T-helper 9 cell (primary cell): ENCODE measurements at regions not wholly inside any gene's neighbourhood (a gene's known extent, or its start where the extent isn't known, plus 50 kb on each side); places are given as distances from the start of the nearest gene placed in this dataset.

Source experiments
- DNase-seq: peaks from one replicate; pipeline ENCODE4 v3.0.0-alpha.2; 2020

DNA sequence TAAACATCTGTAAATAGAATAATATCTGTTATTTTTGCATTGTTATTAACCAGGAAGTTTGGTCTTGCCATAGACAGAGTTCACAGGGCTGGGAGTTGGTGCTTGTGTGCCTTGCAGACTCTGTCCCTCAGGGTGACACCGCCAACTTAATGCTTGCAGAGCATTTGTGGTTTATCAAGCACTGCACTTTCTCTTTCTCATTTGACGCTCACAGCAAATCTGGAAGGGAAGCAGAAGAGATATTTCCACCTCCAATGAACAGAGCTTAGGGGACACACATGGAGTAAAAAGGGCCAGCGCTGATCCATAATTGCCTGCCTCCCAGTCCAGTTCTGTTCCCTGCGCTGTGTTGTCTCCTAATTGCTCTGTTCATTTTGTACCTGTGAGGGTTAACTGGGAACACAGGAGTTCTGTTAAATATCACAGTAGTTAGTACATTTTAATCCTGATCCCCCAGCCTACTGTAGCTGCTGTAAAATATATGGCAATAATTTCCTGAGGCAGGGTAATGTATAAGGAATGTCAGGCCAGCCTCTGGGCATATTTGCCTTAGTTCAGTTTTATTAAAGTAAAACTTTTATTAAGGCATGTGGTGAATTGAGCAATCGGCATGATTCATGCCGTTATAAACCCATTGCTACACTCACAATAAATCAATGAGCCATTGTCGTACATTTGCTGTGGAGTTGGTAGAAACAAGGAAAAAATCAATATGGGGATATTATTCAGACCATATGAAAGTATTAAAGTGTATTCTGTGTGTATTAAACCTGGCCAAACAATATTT, 182.5 kb upstream of the OSR1 start:
- no peak for DNase-seq

DNA sequence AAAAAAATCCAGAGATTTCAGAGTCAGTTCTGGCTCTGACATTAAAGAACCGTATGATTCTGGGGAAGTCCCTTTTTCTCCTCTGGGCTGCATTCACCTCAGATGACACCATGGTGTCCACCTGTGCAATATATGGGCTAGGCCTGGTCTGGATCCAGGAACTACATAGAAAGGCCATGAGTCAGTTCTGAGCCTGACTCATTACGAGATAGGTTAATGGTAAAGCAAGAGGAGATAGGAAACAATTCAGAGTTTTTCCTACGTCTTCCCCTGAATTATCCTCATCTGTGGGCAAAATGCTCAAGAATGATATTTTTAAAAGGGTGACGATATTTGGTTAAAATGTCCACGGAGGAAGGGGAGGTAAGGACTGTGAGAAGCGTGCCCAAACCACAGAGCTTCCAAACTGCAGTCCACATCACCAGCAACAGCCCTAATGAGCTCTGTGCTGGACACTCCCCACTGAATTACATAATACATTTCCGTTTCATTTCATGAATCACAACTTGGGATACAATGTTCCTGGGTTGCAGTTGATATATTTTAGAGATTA, 180.1 kb upstream of the OSR1 start:
- DNase-seq: no peak

DNA sequence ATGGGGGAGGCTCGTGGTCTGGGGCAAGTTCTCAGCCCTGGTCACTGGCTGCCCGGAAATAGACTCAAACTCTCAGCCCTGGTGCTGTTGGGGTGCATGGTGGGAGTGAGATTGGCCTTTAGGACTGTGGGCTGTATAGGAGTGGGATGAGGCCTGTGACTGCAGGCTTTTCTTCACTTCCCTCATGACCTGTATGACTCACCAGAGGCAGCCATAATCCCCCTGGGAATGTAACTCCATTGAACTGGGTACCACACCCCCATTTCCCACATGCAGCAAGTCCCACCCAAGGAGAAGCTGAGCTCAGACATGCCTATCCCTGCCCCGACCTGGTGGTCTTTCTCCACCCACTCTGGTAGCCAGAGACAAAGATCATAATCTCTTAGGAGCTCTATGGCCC, 177.7 kb upstream of the OSR1 start:
- no peak for DNase-seq

DNA sequence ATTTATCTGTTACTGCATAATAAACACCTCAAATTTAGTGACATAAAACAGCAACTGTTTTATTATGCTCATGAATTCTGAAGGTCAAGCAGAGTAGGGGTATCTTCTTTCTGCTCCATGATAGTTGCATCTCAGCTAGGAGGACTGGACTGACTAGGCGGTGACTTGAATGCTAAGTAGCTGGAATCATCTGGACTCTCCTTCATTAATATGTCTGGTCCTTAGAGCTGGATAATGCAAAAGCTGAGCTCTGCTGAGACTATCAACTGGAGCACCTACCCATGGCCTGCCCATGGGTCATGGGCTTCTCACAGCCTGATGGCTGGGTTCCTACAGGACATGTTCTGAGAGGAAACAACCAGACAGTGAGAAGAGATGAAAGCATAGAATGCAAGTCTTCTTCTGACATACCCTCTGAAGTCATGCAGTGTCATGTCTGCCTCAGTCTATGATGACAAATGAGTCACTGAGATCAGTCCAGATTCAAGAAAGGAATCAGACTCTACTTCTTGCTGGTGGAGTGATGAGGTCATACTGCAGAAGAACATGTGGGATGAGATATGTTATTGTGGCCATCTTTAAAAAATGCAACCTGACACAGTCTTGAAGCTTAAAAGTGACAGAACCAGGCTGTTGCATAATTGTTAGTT, 174.2 kb upstream of the OSR1 start:
- no peak for DNase-seq

DNA sequence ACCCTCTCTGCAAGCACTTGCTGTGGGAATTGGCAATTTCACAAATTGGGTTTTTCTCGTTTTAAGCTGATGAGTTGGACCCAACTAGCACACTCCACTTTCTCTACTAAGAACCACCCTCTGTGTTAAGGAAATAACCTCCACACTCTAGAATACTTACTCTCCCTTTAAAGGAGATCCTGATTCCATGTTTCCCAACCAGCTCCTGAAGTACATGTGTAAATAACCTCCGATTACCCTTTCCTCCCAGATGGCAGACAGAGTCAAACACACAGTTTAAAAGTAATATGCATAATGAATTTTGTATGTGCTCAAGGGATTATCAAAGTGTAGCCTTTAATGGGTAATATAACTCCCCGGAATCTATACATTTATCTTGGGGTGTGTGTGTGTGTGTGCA, 171.3 kb upstream of the OSR1 start:
- DNase-seq: no peak

DNA sequence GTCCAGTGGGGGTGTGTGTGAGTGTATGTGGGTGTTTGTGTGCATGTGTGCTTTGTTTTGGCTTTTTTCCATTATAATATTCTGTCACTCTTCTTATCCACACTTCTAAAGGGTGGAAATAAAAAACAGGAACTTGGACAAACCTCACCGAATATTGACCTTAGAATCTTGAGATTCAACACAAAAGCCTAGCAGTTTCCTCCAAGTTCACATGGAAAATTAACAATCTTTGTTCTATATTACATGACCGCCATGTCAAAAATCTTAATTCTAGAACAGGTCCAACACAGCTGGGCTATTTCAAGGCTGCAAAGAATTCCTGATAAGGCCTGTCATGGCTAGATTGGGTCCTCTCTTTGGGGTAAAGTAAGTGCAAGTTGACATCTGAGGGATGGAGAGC, 169.3 kb upstream of the OSR1 start:
- DNase-seq: no peak

DNA sequence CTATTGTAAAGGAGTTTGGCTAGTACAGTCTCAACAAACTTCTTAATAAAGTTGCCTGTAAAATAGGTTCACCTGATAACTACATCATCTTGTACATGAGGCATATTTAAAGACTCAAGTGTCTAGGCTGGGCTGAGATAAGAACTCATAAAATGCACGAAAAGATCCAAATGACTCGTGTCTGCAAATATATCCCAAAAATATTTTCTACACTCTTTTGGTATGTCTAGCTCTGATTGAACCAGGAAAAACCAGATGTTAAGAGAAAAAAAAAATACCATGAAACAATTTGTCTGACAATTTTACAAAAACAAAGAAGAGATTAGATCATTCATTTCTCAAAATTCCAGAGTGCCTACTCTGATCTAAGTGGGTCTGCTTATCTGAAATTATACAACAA, 166.9 kb upstream of the OSR1 start:
- DNase-seq: no peak

DNA sequence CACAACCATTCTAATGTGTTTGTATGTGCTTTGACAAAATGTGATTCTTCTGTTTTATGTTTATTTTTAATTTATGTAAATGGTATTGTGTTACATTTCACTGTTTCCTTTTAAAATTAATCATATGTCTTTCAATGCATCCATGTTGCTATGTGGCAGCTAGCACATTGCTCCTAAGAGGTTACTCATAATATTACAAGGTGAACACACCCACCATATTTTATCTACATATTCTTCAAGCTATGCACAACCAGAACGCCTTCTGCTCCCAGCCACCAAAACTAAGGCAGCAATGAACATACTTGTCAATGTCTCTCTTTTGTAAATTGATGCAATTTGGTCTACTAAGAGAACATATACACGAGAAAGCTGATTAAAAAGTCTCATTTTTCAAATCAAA, 160.6 kb upstream of the OSR1 start:
- DNase-seq: no peak

DNA sequence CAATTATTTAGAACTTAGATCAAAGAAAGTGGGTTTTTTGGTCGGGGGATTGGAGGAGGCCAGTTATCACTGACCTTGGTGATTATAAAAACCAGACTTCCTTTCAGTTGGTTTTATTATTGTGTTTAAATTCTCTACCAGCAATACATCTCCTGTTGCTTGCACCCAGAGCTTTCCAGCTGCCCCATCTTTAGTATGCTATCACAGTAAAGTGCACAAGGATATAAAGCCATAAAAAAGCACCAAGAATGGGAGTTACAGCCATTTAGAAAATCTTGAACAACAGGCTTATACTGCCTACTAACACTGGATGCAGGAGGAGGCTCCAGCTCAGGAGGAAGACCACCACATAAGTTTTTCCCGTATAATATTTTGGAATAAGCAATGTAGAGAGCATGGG, 148.7 kb upstream of the OSR1 start:
- DNase-seq: no peak

DNA sequence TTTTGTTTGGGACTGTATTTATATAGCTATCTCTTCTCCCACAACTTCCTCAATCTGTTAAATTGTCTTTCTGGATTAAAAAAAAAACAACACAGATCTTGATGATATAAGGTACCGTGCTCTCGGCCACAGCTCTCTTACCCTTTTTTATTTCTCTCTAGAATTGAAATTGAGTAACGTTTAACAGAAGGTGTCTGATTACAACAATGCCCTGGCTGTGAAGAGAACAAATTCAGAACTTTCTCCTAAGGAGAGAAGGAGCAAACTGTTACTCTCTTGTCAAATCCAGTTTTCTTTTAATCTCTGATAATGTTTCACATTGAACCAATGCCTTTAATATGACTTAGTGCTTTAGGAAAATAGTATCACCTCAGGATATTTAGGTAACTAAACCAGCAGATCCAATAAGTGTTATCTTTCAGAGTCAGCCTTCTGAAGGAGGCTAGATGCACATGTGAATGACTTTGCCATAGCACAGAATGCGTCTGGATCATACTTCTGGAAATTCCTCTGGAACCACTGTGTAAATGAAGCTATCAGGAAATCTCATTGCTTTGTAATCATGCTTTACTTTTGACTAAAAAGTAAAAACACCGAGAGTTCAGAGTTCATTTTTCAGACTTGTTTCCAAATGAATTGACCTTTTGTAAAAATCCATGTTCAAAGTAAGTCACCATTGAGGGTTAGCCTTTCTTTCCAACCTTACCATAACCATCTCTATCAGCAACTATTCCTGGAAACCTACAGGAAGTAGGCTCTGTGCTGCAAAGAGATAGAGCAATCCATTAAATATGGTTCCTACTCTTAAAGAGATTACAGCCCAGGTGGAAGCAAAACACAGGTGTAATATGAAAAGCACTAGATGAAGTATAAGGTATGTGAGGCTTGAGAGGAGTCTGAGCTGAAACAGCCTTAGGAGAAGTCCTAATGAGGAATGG, 147.0 kb upstream of the OSR1 start:
- DNase-seq: no peak

DNA sequence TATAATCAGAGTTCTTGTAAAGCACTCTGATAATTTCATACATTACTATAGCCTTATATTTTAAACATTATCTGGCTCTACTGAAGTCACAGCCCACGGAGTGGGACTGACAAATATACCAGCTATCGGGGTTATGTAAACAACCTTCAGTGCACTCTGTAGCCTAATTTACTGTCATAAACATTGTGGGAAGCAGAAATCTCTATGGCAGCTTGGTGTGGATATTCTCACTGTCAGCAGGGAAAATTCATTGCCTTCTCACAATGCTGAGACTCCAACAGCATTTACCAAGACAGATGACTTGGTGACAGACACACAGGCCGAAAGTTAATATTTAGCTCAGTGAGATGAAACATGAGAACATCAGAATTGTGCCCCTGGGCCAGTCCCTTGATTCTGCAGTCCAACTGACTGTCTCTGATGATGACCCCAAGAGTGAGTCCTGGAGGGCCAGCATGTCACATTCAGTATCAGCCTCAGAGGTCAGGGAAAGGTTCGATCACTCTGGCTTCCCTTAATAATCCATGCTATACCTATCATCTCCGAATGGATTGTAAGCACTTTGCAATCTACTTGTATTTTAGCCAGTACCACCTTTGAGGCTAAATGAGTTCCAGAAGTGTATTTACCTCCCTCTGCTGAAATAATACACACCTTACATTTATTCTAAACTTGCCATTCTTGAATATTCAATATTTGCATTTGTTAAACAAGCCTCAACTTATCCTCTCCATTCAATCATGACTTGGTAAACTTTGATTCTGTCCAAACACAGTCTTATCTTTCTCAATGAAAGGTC, 146.2 kb upstream of the OSR1 start:
- DNase-seq: no peak

DNA sequence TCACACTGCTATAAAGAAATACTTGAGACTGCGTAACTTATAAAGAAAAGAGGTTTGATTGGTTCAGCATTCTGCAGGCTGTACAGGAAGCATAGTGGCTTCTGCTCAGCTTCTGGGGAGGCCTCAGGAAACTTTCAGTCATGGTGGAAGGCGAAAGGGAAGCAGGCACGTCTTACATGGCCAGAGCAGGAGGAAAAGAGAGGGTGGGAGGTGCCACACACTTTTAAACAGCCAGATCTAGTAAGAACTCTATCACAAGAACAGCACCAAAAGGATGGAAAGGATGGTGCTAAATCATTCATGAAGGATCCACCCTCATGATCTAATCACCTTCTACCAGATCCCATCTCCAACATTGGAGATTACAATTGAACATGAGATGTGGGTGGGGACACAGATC, 145.5 kb upstream of the OSR1 start:
- DNase-seq: no peak

DNA sequence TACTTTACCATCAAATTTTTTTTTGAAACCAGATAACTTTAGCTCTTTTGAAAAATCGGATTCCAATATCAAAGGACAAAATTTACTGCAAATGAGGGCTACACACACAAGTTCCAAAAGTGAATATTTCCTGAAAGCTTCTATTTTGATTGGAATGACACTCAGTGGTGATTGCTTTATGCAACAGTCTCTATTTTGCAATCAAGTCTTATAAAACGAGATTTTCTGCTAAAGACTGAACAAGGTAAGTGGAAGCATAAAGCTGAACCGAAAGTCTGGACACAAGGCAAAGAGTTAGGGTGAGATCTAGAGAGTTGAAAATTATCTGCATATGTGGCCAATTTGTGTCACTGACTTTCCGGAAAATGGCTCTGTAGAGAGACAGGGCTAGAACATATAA, 145.0 kb upstream of the OSR1 start:
- no peak for DNase-seq

DNA sequence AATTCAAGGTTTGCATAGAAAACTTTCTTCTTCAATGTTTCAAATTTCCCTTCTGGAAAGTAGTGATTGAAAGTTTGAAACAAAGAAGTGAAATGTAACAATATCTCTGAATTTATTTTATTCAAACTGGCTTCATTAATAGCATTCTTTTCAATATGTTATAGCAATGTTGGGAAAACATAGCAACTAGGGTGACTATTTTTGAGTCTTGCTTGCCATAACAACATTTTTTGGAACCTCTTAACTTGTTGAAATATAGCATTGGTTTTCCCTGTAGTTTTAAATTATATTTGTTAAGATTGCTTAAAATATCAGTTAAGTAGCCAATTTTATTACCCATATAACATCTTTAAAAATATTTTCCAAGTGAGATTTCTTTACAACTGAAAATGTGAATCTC, 141.7 kb upstream of the OSR1 start:
- no peak for DNase-seq

DNA sequence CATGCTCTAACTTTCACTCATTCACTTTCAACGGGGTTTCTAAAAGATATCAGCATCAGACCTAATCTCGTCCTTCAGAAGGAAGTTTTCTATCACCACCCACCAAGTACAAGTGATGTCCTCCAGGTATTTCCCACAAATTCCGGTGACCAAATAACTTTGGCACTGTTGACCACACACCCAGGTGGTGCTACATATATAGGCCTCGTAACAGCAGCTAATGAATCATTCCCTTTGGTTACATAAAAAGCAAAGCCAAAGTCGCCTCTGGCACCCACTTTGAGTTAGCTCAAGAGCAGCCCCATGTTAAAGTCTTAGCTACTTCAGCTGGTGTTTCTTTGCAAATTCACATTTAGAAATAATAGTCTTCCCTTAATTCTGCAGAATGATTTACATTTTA, 138.2 kb upstream of the OSR1 start:
- no peak for DNase-seq

DNA sequence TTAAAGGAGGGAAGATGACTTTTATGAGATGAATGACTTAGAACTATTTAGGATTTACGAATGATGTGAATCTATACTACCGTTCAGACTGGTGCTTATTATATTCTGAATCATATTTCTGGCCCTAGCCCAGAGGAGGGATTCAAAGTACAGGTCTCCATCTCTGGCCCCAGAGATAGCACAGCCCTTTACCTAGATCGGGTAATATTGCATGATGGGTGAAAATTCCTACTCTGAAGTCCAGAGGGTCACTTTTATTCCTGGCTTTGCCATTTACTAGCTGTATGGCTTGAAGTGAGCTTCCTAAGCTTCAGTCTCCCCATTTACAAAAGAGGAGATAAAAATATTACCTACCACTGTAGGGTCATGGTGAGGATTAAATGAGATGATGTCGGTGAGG, 135.8 kb upstream of the OSR1 start:
- DNase-seq: no peak

DNA sequence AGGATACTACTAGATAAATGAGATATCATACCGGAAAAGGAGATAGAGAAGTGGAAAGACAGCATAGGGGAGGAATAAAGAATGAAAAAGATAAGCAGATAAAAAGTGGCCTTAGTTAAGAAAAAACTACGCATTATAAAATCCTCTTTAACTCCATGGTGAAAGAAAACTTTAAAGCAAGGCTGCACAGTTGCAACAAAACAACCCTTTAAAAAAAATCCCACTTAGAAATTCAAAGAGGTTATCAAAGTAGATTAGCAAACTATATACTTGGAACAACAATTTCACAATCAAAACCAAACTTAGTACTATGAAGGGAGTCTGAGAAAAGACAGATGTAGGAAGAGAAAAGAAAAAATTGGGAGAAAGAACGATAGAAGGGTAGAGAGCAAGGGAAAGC, 133.4 kb upstream of the OSR1 start:
- no peak for DNase-seq

DNA sequence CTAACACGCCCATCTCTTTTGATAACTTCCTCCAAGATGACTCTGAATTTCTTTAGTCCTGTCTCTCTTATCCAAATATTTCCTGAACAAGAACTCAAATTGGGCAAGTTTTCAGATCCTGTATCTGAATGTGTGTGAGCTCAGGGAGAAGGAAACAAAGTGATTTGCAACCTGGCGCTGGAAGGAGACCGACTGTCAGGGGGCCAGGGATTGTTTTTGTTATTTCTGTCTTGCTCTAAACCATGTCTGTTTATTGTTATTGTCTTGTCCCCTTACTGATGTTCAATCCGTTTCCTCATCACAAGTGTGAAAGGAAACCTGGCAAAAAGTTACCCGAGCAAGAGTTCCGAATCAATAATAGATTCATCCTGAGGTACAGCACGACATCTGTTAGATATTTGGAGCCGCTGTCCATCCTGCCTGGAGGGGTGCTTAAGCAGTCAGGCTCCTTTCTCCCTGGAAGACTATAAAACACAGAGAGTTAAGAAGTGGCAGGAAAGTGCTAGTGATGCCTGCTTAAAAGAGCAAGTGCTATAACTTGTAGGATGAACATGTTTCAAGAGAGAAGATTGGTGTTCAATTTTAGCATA, 132.5 kb upstream of the OSR1 start:
- DNase-seq: no peak

DNA sequence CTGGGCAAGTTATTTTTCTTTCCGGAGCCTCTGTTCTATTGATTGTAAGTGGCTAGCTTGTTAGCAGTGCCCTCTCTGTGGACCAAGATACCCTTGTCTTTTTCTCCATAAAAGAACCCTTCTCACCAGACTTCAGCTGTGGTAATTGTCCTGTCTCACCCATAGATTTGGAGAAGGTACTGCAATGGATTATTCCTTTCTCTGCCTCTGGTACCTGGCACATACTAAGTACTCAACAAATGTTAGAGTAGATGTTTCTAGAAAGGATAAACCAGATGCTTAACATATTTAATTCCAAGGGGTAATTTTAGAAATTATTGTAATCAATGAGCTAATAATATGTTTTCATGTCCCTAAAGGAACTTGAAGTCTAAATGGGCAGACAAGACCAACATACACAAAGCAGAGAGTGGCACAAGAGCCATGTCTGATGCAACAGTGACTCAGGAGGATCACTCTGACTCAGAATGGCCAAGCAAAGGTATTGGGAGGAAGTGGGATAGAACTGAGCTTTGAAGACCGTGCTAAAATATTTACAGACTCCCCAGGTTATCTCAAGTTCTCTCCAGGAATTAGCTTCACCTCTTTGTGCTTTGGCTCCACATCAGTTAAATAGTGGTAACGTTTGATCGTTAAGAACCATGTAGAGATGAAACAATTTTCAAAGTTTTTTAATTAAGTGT, 129.7 kb upstream of the OSR1 start:
- no peak for DNase-seq

DNA sequence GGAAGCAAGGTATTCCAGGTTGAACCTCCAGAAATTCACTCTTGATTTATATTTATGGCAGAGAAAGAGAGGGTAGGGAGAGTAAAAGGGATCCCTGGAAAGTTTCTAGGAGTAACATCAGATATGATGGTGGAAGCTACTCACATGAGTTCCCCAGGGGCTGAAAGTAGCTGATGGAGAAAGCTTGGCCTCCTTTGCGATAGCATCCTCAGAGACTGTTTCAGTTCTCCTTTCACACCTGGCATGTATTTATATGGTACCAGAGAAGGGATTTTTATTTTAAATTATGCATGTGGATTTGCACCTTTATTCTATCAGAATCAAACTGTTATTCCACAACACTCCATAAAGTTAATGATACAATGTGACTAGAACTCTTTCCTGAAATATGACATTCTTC, 126.3 kb upstream of the OSR1 start:
- DNase-seq: no peak

DNA sequence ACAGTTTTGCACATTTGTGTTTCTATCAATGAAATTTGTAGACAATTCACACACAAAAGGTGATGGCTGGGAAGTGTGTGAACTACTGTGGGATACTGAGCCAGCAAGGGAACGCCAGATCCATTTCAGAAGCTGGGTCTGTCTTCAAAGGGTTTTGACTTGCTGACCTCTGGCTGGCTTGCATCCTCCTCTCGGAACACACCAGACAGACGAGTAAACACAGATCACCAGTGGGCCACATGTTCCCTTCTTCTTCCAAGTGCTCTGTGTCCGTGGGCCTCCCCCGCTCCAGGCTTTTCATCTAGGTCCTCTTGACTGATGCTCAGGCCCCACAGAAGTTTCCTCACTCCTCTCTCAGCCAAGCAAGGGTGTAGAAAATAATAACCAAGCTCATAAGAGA, 122.2 kb upstream of the OSR1 start:
- no peak for DNase-seq

DNA sequence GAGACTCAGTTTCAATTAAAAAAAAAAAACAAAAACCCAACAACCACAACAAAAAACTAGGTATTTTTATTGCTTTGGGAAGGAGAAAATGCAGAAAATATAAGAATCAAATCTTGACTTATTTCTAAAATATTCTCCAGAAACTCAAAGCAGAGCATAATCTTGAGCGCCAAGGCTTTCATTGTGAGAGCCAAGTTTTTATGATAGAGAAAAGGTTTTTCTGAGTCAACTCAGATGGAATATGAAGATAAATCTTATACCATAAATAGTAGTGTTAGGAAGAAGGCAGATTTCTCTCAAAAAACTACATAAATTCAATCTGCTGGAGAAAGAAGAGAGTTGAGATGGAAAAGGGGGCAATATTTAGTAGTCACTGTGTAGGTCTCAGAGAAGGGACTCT, 121.2 kb upstream of the OSR1 start:
- DNase-seq: no peak
